Amniotic epithelial cell (primary cell): ENCODE measurements at regions not wholly inside any gene's neighbourhood (a gene's known extent, or its start where the extent isn't known, plus 50 kb on each side); places are given as distances from the start of the nearest gene placed in this dataset.
"Not testable (repeated sequence)": the region's sequence is repeated elsewhere in the genome, so short reads cannot be mapped to it uniquely, and the experiment has no call there.

ENCODE experiments used
- DNase-seq: peaks from one replicate; pipeline ENCODE4 v3.0.0-alpha.2; 2010; ENCODE audit warnings: low read depth

DNA sequence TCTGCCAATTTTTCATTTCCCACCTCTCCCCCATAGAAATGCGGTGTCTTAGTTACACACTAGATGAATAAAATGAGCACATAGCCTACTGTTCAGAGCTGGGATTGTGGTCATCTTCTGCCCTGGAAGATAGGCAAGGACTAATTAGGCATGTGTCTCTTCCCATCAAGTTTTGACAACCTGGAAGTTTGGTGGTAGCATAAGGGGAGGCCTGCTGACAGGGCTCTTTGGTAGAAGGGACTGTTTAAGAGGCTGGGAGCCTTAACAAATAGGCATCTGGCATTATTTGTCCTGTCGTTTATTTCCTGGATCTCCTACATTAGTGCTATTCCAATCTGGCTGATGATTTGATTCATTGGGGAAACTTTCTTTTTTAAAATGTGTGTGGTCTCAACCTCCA, 512.3 kb downstream of the ZNF385D start:
- DNase-seq: no peak

DNA sequence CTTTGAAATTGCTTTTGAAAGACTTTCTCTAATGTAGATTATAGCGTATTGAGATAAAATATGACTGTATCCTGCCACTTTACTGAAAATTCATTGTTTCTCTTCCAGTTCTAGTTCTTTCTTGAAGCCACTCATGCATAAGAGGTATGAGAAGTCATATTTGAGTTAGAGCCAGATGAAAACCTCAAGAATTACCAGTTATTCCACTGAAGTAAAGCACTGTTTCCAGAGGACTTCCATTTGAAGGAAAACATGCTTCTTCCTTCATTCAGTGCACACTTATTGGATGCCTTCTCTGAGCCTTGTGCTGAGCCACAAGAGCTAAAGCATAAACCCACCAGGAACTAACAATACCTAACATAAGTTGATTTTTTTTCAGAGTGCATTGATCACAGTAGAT, 513.4 kb downstream of the ZNF385D start:
- DNase-seq: no peak

GRCh38 chr3:21235491-21235890, 515.5 kb downstream of the ZNF385D start:
- DNase-seq: no peak

DNA sequence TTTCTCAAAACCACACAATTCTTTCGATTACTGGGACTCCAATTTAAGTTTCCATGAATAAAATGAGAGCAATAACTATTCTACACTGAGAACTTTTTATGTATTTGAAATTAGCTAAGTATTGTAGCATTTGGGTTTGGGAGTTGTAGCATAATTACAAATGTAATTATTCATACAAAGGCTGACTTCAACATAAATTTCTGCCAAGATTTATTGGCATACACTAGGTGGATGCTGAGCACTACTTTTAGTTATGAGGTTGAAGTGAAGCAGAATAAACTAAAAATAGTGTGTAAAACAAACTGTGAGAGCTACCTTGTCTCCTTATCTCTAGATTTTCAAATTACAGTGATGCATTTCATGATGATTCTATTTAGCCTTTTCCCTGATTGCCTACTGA, 516.1 kb downstream of the ZNF385D start:
- no peak for DNase-seq

- no peak for DNase-seq
Observed at GRCh38 chr3:21229426-21230135, 521.4 kb downstream of the ZNF385D start.

DNA sequence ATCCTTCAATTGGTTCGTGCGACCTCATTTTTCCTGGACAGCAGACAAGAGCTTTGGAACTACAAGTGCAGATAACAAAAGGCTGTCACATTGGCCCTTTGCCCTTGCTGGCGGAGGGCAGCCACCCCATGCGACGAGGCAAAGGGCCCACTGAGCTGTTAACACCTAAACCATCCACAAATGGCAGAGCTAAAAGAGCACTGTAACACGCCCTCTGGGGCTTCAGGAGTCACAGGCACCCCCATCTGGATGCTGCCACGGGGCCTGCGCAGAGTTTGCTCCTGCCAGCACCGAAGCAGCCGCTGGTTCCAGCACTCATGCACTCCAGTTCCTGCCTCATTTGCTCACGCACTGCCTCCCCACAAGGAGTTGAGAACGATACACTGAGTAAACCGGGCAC, 524.9 kb downstream of the ZNF385D start:
- DNase-seq: no peak

DNA sequence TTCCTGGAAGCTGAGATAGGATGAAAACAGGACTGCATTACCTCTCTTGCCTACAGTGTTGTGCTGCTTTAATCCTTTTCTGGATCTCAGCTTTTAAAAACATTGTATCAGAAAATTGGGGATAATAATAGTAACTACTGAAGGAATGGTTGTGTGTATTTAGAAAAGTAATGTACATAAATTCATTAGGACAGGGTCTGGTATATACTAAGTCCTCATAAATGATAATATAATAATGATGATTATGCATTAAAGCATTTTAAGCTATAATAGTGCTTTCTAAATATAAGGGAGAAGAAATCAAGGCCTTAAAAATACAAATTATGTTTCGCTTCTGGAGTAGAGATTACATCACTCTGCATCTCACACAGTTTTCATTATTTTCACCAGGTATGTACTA, 530.1 kb downstream of the ZNF385D start:
- DNase-seq: no peak

DNA sequence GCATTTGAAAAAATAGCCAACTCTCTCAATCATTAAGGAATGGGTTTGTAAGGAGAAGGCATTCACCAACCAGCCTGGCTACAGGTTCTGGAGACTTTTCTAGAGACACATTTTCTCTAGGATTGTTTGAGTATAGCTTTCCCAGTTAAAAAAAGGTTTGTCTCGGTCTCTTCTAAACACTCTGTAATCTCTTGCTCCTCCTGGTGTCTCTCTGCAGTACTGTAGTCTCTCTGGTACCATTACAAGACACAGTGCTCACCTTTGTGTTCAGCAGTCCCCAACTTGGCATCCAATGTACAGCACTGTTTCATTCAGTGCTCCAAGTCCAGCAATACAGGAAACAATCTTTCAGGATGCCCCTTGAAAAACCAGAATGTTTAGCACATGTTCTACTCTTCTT, 534.4 kb downstream of the ZNF385D start:
- peak; percentile 3 for DNase-seq

DNA sequence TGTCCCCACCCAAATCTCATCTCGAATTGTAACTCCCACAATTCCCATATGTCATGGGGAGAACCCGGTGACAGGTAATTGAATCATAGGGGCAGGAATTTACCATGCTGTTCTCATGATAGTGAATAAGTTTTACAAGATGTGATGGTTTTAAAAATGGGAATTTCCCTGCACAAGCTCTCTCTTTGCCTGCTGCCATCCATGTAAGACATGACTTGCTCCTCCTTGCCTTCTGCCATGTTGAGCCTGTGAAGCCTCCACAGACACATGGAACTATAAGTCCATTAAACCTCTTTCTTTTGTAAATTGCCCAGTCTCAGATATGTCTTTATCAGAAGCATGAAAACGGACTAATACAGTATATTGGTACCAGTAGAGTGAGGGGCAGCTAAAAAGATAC, 546.9 kb downstream of the ZNF385D start:
- DNase-seq: not testable (repeated sequence)

DNA sequence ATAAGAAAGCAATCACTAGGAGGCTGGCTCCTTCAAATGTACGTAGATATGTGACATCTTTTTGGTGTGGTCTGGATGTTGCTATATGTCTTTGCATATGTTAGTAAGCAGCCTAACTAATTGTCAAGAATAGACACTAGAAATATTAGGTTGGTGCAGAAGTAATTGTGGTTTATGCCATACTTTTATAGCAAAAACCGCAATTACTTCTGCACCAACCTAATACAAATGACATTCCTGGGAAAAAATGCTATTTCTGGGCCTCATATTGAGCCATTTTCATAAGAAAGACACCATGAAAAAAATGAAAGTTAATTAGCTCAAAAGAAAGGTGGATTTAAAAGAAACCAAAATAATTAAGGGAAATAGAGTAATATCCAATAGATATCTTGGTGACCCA, 555.8 kb downstream of the ZNF385D start:
- DNase-seq: no peak

DNA sequence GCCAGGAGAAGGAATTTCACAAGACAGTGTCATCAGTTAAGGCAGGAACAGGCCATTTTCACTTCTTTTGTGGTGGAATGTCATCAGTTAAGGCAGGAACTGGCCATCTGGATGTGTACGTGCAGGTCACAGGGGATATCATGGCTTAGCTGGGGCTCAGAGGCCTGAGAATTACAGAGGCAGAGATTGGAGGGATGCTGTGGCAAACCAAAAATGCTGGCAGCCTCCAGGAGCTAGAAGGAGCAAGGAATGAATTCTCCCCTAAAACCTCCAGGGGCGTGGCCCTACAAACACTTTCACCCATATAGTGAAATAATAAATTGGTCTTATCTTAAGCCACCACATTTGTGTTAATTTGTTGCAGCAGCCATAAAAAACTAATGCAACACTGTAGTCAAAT, 557.0 kb downstream of the ZNF385D start:
- DNase-seq: not testable (repeated sequence)

DNA sequence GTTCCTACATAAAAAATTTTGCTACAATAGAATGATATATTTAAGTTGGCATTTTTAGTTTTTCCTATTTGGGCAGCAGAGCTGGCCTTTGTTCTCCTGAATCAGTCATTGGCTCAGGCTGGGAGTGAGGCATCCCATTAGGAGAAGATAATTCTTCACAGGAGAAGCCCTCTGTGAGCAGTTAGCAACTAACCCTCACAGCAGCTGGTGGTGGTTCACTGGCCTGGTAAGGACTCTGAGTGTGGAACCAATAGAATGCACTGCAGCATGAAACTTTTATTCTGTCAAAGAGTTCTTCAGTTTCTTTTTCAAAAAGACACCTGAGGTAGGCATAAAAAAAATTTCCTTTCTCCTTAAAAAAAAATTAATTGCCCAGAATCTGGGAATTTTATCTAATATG, 562.6 kb downstream of the ZNF385D start:
- DNase-seq: no peak

DNA sequence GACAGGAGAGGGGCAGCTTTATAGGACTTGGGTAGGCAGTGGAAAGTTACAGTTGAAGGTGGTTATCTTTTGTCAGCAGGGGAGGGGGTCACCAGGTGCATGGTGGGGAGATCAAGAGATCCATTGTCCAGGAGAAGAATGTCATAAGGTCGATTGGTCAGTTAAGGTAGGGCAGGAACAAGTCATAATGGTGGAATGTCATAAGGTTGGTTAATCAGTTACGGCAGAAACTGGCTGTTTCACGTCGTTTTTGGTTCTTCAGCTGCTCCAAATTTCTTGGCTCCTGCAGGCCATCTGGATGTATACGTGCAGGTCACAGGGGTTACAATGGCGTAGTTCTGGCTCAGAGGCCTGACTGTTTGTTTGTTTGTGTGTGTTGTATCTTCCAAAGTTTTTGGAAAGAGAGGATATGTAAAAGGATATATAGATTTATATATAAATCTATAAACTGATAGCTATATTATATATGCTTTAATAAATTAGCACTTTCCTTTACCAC, 565.1 kb downstream of the ZNF385D start:
- DNase-seq: no peak

- peak; percentile 6 for DNase-seq
Observed at GRCh38 chr3:21174461-21174860, 576.5 kb downstream of the ZNF385D start.

DNA sequence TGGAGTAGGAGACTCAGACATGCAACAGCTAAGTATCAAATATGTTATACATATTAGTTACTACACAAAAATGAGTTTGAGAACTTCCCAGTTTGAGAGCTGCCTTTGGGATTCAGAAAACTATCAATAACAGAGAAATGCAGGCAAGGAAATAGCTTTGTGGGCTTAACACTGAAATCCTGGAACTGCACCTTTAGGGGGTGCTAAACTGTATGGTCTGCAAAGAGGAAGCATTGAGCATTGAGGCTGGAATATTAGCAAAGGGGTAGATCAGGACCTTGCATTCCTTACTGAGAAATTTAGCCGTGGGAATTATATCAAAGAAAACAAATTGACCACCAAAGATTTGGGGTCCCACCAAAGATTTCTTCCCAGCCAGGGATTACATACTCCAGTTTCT, 580.0 kb downstream of the ZNF385D start:
- peak; percentile 1 for DNase-seq

DNA sequence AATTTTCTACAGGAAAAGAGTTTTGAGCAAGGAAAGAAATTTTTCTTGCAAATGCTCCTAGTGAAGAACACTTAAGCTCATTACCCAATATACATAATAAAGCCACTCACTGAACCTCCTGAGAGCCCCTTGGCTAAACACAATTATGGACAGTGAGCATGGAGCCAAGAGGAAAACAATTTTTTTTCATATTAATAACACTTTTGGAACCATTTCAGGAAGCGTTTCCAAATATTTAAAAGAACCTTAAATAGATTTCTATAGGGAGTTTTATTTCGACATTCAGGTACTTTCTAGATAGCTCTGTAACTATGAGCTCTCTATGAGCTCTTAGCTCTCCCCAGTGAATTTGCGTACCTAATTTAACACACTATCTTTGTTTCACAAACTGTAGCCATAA, 581.1 kb downstream of the ZNF385D start:
- no peak for DNase-seq

DNA sequence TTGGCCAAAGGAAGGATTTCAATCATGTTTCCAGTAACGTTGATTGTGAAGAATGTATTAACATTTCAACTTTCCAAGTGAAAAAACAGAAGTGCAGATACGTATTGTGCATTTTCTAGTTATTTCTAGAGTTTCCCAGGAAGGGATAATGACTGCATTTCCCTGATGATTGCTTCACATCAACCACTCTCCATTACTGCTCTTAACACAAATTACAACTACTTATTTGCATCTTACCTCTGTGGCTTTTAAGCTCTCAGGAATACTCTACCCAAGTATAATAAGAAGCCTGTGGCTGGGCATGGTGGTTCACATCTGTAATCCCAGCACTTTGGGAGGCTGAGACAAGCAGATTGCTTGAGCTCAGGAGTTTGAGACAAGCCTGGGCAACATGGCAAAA, 582.5 kb downstream of the ZNF385D start:
- DNase-seq: no peak

GRCh38 chr3:21163956-21164355, 587.1 kb downstream of the ZNF385D start:
- DNase-seq: no peak

- no peak for DNase-seq
Observed at GRCh38 chr3:21159543-21159906, 591.5 kb downstream of the ZNF385D start.

GRCh38 chr3:21158861-21159542, 592.0 kb downstream of the ZNF385D start:
- DNase-seq: peak; percentile 0

GRCh38 chr3:21154911-21155310, 596.1 kb downstream of the ZNF385D start:
- DNase-seq: no peak

GRCh38 chr3:21152555-21152954, 598.5 kb downstream of the ZNF385D start:
- no peak for DNase-seq

GRCh38 chr3:21142949-21143348, 608.1 kb downstream of the ZNF385D start:
- DNase-seq: no peak

- DNase-seq: no peak
Observed at GRCh38 chr3:21142031-21142430, 609.0 kb downstream of the ZNF385D start.
